ENCODE measurements at regions not wholly inside any gene's neighbourhood (a gene's known extent, or its start where the extent isn't known, plus 50 kb on each side); places are given as distances from the start of the nearest gene placed in this dataset.

GRCh38 chr5:174314261-174314660 is 268.8 kb downstream of the NSG2 start:
- in situ Hi-C loops (cut with HindIII; ENCODE audit: low pct_ligation_motif_present, low sequenced_read_pairs) = no loop called here
- H3K27ac ChIP-seq = no peak overlapping the region
- TF ChIP-seq CTCF (IDR thresholded peaks at IDR 0.05; ENCODE audit: low read depth, low read length, missing control alignments) = no peak
- no peaks in the 10 kb centered on the region for H3K27me3 ChIP-seq (replicated peaks)
- no peak overlapping the region for H3K4me3 ChIP-seq (ENCODE audit: low read depth, low read length)
- no peaks in the 10 kb centered on the region for H3K36me3 ChIP-seq (replicated peaks)
- no peak for DNase-seq

DNA sequence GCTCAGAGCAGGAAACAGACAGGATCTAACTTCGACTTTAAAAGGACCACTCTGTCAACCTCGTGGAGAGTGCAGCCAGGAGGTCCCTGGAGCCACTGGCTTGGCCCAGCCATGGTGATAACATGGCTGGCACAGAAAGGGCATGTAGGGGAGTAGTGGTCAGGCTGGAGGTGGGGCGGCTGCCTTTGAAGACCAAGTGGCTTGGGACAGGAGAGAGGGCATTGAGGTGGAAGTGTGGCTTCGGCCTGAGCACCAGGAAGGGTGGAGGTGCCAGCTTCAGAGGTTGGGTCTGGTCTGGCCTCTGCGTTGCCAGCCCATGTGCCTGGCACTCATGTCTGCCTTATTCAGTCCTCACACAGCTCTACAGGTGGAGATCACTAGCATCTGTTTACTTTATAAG is 270.0 kb downstream of the NSG2 start:
- H3K36me3 ChIP-seq (replicated peaks) = no peaks in the 10 kb centered on the region
- in situ Hi-C loops (cut with HindIII; ENCODE audit: low pct_ligation_motif_present, low sequenced_read_pairs) = no loop called here
- no peaks in the 10 kb centered on the region for H3K27me3 ChIP-seq (replicated peaks)
- no peak for TF ChIP-seq CTCF (IDR thresholded peaks at IDR 0.05; ENCODE audit: low read depth, low read length, missing control alignments)
- DNase-seq = no peak
- H3K27ac ChIP-seq = no peak overlapping the region
- H3K4me3 ChIP-seq (ENCODE audit: low read depth, low read length) = no peak overlapping the region

DNA sequence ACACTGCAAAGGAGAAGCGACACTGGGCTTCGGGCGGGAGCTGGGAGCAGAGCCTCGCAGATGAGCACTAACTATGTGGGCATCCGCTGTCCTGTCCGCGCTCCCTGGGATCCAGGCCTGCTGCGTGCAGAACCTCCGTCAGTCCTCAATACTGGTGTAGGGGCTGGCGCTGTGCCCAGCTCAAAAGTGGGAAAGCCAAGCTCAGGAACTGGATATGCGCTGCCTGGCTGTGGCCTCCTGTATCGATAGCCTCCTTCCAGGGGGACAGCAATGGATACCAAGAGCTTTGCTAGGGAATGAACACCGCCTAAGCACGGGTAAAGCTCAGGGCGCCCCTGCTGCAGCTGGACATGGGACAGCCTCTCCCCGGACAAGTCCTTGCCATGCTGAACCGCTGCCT is 270.4 kb downstream of the NSG2 start:
- DNase-seq = no peak
- Histone ChIP-seq H3K36me3 (replicated peaks) (no peaks in the 10 kb centered on the region), H3K27ac (no peak overlapping the region), H3K4me3 (ENCODE audit: low read depth, low read length) (no peak overlapping the region), H3K27me3 (replicated peaks) (no peaks in the 10 kb centered on the region)
- in situ Hi-C loops (cut with HindIII; ENCODE audit: low pct_ligation_motif_present, low sequenced_read_pairs) = no loop called here
- TF ChIP-seq CTCF (IDR thresholded peaks at IDR 0.05; ENCODE audit: low read depth, low read length, missing control alignments) = no peak

GRCh38 chr5:174316326-174316725 is 270.8 kb downstream of the NSG2 start:
- Histone ChIP-seq H3K27me3 (replicated peaks) (no peaks in the 10 kb centered on the region), H3K4me3 (ENCODE audit: low read depth, low read length) (no peak overlapping the region)

GRCh38 chr5:174317256-174317894 is 271.9 kb downstream of the NSG2 start:
- no peaks in the 10 kb centered on the region for H3K27me3 ChIP-seq (replicated peaks)
- no peak overlapping the region for H3K27ac ChIP-seq
- in situ Hi-C loops (cut with HindIII; ENCODE audit: low pct_ligation_motif_present, low sequenced_read_pairs) = no loop called here
- peak; percentile 32 for DNase-seq
- no peaks in the 10 kb centered on the region for H3K36me3 ChIP-seq (replicated peaks)
- no peak overlapping the region for H3K4me3 ChIP-seq (ENCODE audit: low read depth, low read length)
- peak; percentile 89 for TF ChIP-seq CTCF (IDR thresholded peaks at IDR 0.05; ENCODE audit: low read depth, low read length, missing control alignments)

More at GRCh38 chr5:174316326-174316725, 270.8 kb downstream of the NSG2 start:
- no peak for DNase-seq
- no peaks in the 10 kb centered on the region for H3K36me3 ChIP-seq (replicated peaks)
- in situ Hi-C loops (cut with HindIII; ENCODE audit: low pct_ligation_motif_present, low sequenced_read_pairs) = no loop called here
- TF ChIP-seq CTCF (IDR thresholded peaks at IDR 0.05; ENCODE audit: low read depth, low read length, missing control alignments) = no peak
- no peak overlapping the region for H3K27ac ChIP-seq

DNA sequence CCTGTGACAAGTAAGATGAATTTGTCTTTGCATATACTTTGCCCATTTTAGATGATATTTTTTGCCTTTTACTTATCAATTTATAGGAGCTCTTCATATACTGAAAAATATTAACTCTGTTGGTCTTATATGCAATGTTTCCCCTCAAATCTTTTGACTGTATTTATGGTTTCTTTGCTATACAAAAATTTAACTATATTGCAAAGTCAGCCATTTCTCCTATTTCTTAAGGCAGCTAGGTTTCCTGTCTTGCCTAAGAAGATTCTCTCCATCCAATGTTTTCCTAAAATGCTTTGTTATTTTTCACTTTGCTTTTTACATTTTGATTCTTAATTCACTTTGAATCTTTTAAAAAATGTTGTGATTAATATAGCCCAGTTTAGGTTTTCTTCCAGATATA is 273.1 kb downstream of the NSG2 start:
- in situ Hi-C loops (cut with HindIII; ENCODE audit: low pct_ligation_motif_present, low sequenced_read_pairs) = no loop called here
- no peak overlapping the region for H3K4me3 ChIP-seq (ENCODE audit: low read depth, low read length)
- no peak overlapping the region for H3K27ac ChIP-seq
- H3K36me3 ChIP-seq (replicated peaks) = no peaks in the 10 kb centered on the region
- no peak for DNase-seq
- no peaks in the 10 kb centered on the region for H3K27me3 ChIP-seq (replicated peaks)
- no peak for TF ChIP-seq CTCF (IDR thresholded peaks at IDR 0.05; ENCODE audit: low read depth, low read length, missing control alignments)

All from brain microvascular endothelial cell (primary cell).